ENCODE measurements at regions not wholly inside any gene's neighbourhood (a gene's known extent, or its start where the extent isn't known, plus 50 kb on each side); places are given as distances from the start of the nearest gene placed in this dataset.

DNA sequence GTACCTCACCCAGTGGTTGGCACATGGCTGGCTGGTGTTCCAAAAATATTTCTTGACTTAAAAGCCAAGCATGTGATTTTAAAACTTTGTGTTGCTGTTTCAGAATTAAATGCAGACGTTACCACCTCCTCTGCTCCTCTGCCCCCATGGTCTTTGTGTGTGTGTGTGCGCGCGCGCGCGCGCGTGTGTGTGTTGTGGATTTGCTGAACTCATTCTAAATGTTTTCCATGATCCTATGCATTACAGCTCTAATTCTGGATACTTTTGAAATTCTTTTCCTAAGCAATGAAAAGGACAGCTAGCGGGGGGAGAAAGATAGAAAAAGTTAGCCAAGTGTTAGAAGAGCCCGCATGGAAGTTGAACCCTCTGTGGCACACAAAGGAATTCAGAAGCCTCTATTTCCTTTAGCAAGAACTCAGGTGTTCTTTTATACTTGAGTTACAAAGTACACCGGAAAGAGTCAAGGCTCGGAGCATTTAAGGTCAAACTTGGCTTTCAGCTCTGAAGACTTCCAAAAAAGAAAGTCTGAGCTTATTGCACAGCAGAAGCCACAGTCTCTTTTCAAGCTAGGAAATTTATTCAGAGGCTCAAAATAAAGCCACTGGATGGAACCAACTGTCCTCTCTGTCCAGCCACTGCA is 350.5 kb upstream of the TBL1XR1 start:
- no peak for TF ChIP-seq POLR2A (IDR thresholded peaks at IDR 0.05)
- TF ChIP-seq, protein P1, sequence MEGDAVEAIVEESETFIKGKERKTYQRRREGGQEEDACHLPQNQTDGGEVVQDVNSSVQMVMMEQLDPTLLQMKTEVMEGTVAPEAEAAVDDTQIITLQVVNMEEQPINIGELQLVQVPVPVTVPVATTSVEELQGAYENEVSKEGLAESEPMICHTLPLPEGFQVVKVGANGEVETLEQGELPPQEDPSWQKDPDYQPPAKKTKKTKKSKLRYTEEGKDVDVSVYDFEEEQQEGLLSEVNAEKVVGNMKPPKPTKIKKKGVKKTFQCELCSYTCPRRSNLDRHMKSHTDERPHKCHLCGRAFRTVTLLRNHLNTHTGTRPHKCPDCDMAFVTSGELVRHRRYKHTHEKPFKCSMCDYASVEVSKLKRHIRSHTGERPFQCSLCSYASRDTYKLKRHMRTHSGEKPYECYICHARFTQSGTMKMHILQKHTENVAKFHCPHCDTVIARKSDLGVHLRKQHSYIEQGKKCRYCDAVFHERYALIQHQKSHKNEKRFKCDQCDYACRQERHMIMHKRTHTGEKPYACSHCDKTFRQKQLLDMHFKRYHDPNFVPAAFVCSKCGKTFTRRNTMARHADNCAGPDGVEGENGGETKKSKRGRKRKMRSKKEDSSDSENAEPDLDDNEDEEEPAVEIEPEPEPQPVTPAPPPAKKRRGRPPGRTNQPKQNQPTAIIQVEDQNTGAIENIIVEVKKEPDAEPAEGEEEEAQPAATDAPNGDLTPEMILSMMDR (IDR thresholded peaks at IDR 0.05), result no peak
